Activated T-cell treated with anti-CD3 and anti-CD28 coated beads, Interleukin-2, amount 50 U/mL, for 4 hours (primary cell): ENCODE measurements at regions not wholly inside any gene's neighbourhood (a gene's known extent, or its start where the extent isn't known, plus 50 kb on each side); places are given as distances from the start of the nearest gene placed in this dataset.

Experiments used
- ATAC-seq, 2 donors: fragments of 200-7000 bp; cut with Tn5 transposase; one replicate each; pipeline ENCODE4 v1.10.0; 2021
- DNase-seq: peaks from one replicate; pipeline ENCODE4 v3.0.0-alpha.2; 2020
- H3K27me3 Mint-ChIP-seq: one replicate; pipeline ENCODE4 v1.8.0; 2021; ENCODE audit warnings: low read depth, mixed read lengths
- H3K36me3 Mint-ChIP-seq: one replicate; pipeline ENCODE4 v1.8.0; 2022; ENCODE audit warnings: mixed read lengths; ENCODE audit not compliant: insufficient read depth
- H3K4me1 Mint-ChIP-seq: one replicate; pipeline ENCODE4 v1.8.0; 2021; ENCODE audit warnings: low read depth, mixed read lengths
- H3K4me3 Mint-ChIP-seq: one replicate; pipeline ENCODE4 v1.8.0; 2021; ENCODE audit warnings: mild to moderate bottlenecking, moderate library complexity, mixed read lengths
- H3K9me3 Mint-ChIP-seq: one replicate; pipeline ENCODE4 v1.8.0; 2021; ENCODE audit warnings: mixed read lengths

DNA sequence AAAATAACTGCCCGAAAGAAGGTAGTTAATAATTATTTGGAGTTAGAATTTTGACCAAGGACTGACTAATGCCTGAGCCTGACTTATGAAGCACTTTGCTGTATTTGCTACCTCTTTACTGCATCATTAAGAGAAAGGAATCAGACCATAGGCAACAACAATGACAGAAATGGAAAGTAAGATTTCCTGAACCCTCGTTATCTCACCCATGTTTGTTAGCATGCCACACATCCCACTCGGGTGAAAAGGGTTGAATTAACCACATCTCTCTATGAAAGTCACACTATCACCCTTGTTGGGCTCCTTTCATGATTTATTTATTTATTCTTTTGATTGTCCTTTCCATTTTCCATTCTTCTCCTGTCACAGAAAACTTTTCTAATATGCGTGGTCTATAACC lies 59.6 kb downstream of the OLIG3 start:
- DNase-seq: no peak
- no peak overlapping the region for H3K4me3 Mint-ChIP-seq
- H3K27me3 Mint-ChIP-seq: no peaks in the 10 kb centered on the region
- no peak for ATAC-seq
- H3K36me3 Mint-ChIP-seq: no peaks in the 10 kb centered on the region
- no peaks in the 10 kb centered on the region for H3K4me1 Mint-ChIP-seq
- no peaks in the 10 kb centered on the region for H3K9me3 Mint-ChIP-seq

DNA sequence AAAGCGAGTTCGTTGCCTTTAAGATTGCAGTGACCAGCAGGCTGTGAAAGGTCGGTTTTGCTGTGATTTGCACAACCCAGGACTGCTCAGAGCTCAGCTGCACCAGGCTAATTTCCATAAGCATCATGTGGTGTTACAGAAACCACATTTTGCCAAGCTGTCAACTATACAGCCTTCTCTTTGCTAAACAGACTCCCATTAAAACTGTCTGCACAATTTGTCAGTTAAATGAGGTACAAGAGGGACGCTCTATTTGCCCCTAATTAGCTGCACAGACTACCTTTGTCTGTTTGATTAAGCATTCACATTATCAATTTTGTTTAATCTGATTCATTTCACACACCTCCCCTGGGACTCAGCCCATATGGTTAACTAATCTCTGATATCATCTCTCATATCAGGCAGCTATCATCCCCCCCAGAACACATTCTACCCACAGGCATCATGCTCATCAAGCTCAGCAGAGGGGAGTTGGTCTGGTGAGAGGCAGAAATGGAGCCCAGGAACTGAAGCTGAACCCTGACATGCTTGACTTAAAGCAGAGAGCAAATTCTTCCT lies 62.1 kb downstream of the OLIG3 start:
- ATAC-seq (no peak), DNase-seq (no peak)
- Mint-ChIP-seq H3K27me3 (no peaks in the 10 kb centered on the region), H3K4me1 (no peaks in the 10 kb centered on the region), H3K4me3 (no peak overlapping the region), H3K36me3 (no peaks in the 10 kb centered on the region), H3K9me3 (no peaks in the 10 kb centered on the region)

DNA sequence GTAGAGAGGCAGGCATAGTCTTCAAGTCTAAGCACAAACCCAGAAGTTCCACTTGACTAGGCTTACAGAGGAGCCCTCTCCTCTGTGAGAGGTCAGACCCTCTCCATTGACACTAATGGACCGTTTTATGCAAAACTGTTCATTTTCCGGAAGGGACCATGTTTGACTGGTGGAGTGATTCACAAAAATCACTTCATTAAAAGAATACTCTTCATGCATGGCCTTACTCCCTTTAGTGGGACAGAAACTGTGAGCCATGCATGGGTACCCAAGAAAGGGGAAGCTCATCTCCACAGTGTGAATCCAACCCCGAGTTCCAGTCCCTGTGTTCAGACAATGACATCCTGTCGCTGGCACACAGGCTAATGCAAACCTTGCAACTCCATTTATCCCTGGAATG lies 63.2 kb downstream of the OLIG3 start:
- H3K27me3 Mint-ChIP-seq: peaks cover 2% of the 10 kb centered on the region
- no peak overlapping the region for H3K4me3 Mint-ChIP-seq
- no peak for ATAC-seq
- no peaks in the 10 kb centered on the region for H3K4me1 Mint-ChIP-seq
- H3K9me3 Mint-ChIP-seq: no peaks in the 10 kb centered on the region
- no peak for DNase-seq
- H3K36me3 Mint-ChIP-seq: no peaks in the 10 kb centered on the region

DNA sequence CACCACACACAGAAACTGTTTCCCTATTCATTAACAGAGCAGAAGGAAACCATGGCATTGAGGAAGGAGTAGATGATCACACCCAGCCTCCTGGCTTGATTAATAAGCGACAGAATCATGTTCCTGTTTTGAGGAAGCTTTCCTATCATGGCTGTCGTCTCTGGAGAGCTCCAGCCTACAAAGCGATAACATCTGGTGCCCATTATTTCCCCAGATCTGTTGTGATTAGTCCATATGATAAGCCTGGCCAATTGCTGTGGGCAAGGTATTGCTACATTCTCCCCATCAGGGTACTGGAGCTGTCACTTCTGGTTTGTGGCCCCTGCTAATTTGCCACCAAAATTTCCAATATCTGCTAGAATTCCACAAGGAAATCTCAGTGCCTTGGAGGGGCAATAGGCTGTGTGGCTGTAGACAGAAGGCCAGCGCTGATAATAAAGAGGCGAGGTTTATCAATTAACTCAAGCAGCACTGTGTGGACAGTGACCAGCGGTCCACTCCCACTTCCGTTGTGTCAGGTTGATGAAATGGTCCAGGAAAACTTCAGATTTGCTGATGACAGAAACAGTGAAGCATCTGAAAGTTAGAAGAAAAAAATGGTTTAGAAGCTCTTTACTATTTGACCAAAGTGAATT lies 66.4 kb downstream of the OLIG3 start:
- Mint-ChIP-seq H3K36me3 (no peaks in the 10 kb centered on the region), H3K9me3 (no peaks in the 10 kb centered on the region), H3K4me3 (no peak overlapping the region), H3K27me3 (peaks cover 2% of the 10 kb centered on the region), H3K4me1 (peaks cover 26% of the 10 kb centered on the region)
- no peak for ATAC-seq
- no peak for DNase-seq

DNA sequence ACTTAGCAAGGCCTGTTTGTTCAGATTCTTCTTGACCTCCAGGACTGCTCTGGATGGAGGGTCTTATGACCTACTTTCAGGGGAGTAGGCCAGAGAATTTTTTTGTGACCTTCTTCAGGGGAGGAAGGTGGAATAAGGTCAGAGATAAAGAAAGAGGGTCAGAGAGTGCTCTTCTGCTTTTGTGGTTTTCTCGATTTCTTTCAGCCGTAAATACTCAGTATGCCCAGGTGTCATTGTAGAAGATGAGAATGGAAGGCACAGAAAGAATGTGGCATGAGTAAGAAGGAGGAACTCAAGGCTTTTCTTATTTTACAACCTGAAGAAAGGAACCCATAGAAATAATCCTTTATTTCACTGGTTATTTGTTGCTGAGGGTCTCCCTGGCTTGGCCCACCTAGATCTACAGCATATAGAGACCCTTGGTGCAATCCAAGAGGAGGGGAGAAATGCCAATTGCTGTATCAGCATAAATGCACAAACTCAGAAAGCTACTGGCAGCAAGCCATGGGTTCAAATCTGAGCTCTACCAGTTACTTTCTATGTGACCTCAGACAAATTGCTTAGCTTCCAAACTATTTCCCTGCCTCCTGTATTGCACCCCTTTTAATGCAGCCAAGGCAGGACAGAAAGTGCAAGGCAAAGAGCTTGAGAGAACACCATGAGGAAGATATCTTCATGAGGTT lies 68.0 kb downstream of the OLIG3 start:
- Mint-ChIP-seq H3K36me3 (no peaks in the 10 kb centered on the region), H3K27me3 (peaks cover 2% of the 10 kb centered on the region)
- no peak for ATAC-seq

DNA sequence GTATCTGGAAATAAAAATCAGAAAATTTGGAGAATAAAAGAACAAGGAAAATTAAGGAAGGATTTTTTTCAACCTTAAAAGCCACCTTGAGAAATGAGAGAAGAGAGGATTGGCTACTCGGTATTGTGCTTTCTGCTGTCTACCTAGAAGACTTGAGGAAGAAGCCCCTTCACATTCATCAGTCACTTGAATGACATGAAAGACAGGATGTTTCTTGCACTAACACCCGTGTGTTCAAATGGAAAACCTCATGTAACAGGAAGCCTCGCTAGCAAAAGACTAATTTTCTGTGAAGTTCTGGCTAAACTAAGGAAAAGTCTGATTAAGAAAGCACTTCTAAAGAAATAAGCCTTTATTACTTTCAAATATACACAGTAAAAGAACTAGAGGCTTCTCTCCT lies 69.9 kb downstream of the OLIG3 start:
- peaks cover 26% of the 10 kb centered on the region for H3K4me1 Mint-ChIP-seq
- DNase-seq (no peak), ATAC-seq (no peak)
- peaks cover 2% of the 10 kb centered on the region for H3K27me3 Mint-ChIP-seq
- H3K9me3 Mint-ChIP-seq: no peaks in the 10 kb centered on the region
- no peaks in the 10 kb centered on the region for H3K36me3 Mint-ChIP-seq
- no peak overlapping the region for H3K4me3 Mint-ChIP-seq

More for the DNA sequence above, 68.0 kb downstream of the OLIG3 start:
- H3K4me3 Mint-ChIP-seq: no peak overlapping the region
- DNase-seq: no peak
- H3K4me1 Mint-ChIP-seq: peaks cover 26% of the 10 kb centered on the region
- H3K9me3 Mint-ChIP-seq: no peaks in the 10 kb centered on the region

DNA sequence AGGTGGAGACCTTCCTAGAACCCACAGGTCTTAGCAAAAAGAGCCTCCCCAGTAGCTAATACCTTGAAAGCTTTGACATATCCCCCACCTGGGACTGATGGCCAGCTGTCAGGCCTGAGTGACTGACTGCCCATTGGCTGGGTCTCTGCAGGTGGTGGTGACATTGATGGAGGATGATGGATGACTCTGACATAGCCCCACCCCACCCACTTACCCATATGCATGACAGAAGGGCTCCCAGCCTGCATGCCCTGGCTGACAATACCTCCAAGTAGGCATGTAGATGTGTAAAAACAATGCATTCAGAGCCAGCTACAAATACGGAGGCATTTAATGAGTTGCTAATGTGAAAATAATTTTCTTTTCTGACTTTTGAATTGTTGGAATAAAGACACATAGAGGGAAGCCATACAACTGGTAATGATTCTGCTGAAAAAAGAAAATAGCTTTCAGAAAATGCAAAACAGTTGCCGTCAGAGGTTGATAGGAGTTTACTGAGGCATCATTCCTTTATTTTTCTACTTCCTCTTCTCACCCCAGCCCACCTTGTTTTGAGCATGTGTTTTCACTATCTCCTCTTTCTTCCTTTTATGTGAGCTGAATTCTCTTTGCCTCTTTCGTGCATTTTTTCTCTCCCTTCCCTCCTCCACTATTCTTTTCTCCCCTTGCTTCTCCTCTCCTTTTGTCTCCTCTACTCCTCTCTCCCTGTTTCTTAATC lies 70.6 kb downstream of the OLIG3 start:
- no peaks in the 10 kb centered on the region for H3K36me3 Mint-ChIP-seq
- H3K4me3 Mint-ChIP-seq: no peak overlapping the region
- H3K9me3 Mint-ChIP-seq: no peaks in the 10 kb centered on the region
- no peak for DNase-seq
- no peak for ATAC-seq
- peaks cover 26% of the 10 kb centered on the region for H3K4me1 Mint-ChIP-seq
- peaks cover 2% of the 10 kb centered on the region for H3K27me3 Mint-ChIP-seq

DNA sequence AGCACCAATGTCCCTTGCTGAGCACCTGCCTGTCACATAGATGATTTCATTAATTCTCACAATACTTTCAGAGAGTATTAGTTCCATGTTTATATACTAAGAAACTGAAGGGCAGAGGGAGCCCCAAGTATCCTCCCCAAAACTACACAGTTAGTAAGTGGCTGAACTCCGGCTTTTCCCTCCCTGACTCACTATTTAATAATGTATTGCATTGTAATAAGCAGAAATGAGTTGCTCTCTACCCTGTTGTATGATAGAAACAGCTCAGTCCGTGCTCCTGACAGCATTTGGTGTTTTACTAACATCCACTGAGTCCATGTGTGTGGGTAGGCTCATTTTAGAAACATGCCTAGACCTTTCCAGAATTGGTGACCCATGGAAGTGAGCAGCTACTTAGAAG lies 76.8 kb downstream of the OLIG3 start:
- Mint-ChIP-seq H3K9me3 (no peaks in the 10 kb centered on the region), H3K4me3 (no peak overlapping the region), H3K36me3 (no peaks in the 10 kb centered on the region), H3K4me1 (peaks cover 11% of the 10 kb centered on the region), H3K27me3 (no peaks in the 10 kb centered on the region)
- ATAC-seq (no peak), DNase-seq (no peak)

DNA sequence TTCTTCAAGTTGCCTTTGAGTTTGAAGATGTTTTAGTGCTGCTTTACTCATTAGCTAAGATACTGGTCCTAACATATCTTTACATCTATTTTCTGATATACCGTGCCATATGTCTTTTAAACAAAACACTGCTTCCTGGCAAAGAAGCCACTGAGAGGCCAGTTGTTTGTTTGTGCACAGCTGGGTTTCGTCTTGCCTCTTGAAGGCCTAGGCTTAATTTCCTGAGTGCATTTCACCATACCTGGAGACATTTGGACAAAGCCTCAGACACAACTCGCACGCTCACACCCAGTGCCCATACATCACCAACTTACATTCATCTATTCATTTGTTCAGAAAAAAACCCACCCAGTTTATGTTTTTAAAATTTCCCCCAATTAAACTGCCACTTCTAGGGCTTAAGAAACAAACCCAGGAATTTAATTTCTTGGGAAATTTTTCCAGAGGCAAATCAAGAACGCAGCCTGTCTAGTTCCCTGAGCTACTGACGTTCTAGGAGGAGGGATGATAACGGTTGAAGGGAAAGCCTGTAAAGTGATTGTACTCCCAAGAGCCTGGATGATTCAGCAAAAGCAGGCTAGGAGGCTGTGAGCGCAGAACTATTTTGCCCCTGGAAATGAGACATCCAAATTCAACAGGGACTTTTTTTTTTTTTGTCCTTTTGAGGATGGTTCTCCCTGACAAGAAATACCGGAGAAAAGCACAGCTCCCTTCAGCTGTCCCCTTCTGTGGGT lies 77.7 kb downstream of the OLIG3 start:
- no peaks in the 10 kb centered on the region for H3K27me3 Mint-ChIP-seq
- no peak overlapping the region for H3K4me3 Mint-ChIP-seq
- DNase-seq (no peak), ATAC-seq (no peak)
- no peaks in the 10 kb centered on the region for H3K36me3 Mint-ChIP-seq
- H3K4me1 Mint-ChIP-seq: peaks cover 11% of the 10 kb centered on the region
- no peaks in the 10 kb centered on the region for H3K9me3 Mint-ChIP-seq

DNA sequence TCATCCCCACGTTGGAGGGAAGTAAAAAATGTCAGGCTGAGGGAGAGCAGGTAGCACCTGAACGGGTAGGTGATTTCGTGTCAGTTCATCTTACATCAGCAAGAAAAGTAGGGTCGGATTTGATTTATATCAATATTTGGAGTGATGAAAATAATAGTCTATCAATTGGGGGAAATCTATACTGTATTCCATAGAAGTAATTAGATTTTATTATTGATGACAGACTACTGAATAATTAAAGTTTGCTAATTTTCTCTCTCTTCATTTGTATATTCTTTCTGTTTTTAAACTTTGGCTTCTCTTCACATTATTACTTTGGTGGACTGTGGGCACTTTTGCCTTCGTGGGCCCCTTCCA lies 78.4 kb downstream of the OLIG3 start:
- H3K4me3 Mint-ChIP-seq: peak overlapping the region; percentile 79
- no peaks in the 10 kb centered on the region for H3K36me3 Mint-ChIP-seq
- DNase-seq (no peak), ATAC-seq (no peak)
- peaks cover 11% of the 10 kb centered on the region for H3K4me1 Mint-ChIP-seq
- H3K9me3 Mint-ChIP-seq: no peaks in the 10 kb centered on the region
- H3K27me3 Mint-ChIP-seq: no peaks in the 10 kb centered on the region

DNA sequence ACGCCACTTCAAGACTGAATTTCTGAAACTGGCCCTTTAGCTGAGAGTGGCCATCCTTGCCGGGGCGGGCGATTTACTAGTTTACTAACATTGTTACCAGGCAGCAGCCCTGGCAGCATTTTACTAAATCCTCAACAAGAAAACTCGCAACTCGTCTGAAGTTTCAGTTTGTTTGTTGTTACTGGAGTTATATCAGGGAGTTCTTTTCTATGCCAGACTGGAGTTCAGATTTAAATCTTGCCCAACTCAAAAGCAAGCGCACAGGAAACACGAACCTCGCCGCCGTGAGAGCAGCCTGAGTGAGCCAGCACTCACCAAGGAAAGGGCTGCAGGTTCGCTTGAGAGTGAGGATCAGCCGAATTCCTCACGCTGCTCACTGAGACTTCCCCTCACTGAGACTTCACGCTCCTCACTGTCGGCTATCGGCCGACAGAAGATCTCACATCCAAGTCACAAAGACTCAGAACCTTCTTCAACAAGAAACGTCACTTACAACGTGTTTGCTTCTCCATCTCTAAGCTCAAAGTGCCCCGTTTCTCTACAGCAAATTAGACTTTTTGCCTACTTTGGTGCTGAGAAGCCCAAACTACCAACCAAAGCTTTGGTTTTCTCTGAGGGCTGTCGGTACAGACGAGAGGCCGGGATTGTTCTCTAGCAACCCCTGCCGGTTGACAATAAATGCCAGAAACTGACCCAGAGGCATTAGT lies 78.9 kb downstream of the OLIG3 start:
- Mint-ChIP-seq H3K9me3 (no peaks in the 10 kb centered on the region), H3K36me3 (no peaks in the 10 kb centered on the region), H3K4me3 (peak overlapping the region; percentile 79), H3K4me1 (peaks cover 11% of the 10 kb centered on the region), H3K27me3 (no peaks in the 10 kb centered on the region)
- DNase-seq: peak; percentile 58
- ATAC-seq: peak; percentile 95 to 97

DNA sequence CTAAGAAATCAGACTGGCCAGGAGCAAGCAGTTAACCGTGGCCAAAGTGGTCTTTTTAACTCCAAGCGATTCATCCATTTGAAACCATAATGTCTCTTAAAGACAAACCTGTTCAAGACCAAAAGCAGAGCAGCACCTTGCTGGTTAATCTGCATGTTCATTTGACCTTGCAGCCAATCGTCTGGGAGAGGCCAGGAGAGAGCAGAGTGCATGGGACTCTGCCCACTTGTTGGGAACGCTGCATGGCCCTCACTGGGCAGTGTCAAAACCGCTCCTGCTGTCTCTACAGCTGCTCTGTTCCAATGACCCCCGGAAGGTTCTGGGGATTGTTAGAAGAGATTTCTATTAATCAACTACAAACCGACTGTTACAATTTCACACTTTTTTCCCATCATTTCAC lies 79.6 kb downstream of the OLIG3 start:
- H3K9me3 Mint-ChIP-seq: no peaks in the 10 kb centered on the region
- H3K36me3 Mint-ChIP-seq: no peaks in the 10 kb centered on the region
- H3K4me1 Mint-ChIP-seq: peaks cover 11% of the 10 kb centered on the region
- ATAC-seq (no peak), DNase-seq (no peak)
- H3K27me3 Mint-ChIP-seq: no peaks in the 10 kb centered on the region
- peak overlapping the region; percentile 79 for H3K4me3 Mint-ChIP-seq

DNA sequence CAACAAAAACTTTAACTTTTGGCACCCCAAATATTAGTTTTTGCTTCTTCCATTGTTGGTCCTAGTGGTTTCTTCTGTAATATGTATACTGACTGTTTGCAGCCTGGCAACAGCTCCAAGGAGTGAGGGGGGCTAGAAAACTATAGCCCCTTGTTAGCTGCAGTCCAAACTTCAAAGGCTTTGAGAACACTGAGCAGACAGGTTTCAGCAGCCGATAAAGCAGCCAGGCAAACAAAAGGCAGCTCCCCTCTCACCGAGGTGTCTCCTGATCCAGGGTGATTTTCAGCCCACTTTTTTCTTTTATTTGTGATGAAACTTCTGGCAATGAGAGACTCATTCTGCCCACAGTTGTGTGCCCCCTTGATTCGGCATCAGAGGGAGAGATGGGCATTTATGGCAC lies 80.7 kb downstream of the OLIG3 start:
- Mint-ChIP-seq H3K9me3 (peaks cover 4% of the 10 kb centered on the region), H3K4me3 (no peak overlapping the region), H3K27me3 (no peaks in the 10 kb centered on the region), H3K36me3 (no peaks in the 10 kb centered on the region), H3K4me1 (peaks cover 11% of the 10 kb centered on the region)
- DNase-seq (no peak), ATAC-seq (no peak)

DNA sequence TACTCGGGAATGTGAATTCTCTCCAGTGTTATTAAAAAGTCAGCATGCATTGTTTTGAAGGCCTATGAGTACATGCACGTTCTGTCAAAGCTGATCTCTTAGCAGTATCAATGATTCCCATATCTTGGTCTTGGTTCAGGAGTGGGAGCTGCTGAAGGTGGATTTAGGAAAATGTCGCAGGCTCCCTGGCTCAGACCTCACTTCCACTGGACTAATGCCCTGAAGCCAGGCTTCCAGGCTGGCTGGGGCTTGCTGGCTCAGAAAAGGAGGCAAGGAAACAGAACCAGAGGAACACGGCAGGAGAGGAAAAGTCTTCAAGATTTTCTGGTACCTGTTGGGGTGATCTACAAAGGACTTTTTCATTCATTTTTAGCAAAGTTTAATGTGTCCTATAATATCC lies 81.6 kb downstream of the OLIG3 start:
- Mint-ChIP-seq H3K27me3 (no peaks in the 10 kb centered on the region), H3K4me1 (peaks cover 13% of the 10 kb centered on the region), H3K9me3 (peaks cover 9% of the 10 kb centered on the region), H3K4me3 (no peak overlapping the region), H3K36me3 (no peaks in the 10 kb centered on the region)
- no peak for ATAC-seq
- no peak for DNase-seq
